GM18519 (cell line): ENCODE measurements at regions not wholly inside any gene's neighbourhood (a gene's known extent, or its start where the extent isn't known, plus 50 kb on each side); places are given as distances from the start of the nearest gene placed in this dataset.

Experiments
- ATAC-seq: cut with Tn5 transposase; IDR thresholded peaks from one replicate; pipeline ENCODE4 v1.9.1; 2021; ENCODE audit warnings: mild to moderate bottlenecking, moderate library complexity; ENCODE audit not compliant: unreplicated experiment, low FRiP score

DNA sequence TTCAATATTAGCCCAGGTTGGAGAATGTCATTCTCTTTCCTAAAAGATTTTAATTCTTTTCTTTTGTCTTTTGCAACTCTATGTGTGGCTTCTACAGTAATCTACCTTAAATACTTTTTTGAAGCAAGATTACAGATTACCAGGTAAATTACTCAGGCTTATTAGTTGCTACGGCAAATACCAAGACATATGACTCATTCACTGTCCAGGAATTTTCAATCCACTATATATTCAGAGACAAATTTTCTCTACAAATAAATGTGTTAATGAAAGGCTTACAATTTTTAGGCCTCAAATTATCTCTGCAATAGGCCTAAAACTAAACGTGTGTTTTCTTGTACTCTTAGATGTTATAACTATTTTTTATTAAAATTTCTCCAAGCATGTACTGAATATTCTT, 631.3 kb downstream of the DIAPH3 start:
- ATAC-seq: no peak

DNA sequence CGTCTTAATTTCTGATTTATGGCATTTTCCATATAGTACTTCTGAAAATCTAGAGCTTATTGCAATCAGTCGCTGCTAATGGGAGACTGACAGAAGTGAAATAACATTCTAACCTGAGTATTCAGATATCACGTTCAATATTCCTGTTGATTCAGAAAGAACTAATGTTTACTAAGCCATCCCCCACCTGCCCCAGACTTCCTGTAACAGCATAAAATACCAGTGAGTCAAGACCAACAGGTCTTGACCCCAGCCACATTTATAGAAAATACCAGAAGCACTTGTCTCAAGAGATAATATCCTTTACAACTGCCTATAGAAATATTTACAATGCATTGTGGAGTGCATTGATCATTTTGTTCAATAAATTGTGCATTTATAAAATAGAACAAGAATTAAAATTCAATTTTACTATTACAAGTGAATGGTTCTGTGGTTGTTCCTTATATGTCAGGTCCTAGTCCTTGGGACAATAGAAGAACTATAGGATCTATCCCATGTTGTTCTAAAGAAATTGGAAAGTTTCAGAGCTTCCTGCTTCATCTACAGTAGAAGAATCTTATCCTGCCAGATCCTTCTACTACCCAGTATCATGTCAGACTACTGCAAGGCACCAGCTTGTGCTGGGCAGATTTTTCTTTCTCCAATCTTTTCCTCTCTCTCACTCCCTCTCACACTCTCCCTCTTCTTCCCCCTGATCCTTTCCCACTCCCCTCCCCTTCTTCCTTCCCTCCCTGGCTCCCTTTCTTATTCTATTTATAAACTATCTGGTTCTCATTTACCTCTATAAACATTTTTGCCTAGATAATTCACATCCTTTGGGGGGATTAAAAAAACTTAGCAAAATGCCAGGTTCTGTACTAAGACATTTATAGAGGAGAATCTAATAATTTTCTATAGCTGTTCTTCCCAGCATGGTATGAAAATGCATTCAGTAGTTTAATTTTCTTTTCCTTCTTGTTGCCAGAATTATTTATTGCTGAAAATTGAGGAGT, 629.9 kb downstream of the DIAPH3 start:
- ATAC-seq: no peak

DNA sequence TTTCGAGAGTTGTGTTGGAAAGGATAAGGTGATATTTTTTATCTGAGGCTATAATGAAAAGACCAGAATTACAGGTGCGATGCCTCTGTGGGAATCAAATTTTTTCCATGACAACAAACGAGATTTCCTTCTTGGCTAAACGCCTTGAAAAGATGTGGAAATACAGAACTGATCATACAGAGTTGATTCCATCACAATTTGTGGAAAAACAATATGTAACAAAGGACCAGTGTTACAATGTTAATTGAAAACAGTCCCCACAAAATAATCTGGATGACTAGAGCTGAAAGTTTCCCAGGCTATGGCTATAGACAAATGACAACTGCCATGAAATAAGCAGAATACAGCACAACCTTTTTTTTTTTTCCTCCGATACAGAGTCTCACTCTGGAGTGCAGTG, 628.9 kb downstream of the DIAPH3 start:
- ATAC-seq: no peak

DNA sequence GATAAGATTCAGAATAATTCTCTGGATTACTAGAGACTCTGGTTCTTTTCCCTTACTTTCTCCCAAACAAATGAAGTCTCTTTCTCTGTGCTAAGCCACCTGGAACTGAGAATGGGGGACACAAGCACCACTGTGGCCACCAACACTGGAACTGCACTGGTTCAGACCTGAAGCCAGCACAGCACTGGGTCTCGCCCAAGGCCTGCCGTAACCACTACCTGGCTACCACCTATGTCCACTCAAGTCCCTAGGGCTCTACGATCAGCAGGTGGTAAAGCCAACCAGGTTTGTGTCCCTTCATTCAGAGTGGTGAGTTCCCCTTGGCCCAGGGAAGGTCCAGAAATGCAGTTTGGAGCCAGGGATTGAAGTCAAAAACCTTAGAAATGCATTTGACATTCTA, 626.2 kb downstream of the DIAPH3 start:
- ATAC-seq: no peak

DNA sequence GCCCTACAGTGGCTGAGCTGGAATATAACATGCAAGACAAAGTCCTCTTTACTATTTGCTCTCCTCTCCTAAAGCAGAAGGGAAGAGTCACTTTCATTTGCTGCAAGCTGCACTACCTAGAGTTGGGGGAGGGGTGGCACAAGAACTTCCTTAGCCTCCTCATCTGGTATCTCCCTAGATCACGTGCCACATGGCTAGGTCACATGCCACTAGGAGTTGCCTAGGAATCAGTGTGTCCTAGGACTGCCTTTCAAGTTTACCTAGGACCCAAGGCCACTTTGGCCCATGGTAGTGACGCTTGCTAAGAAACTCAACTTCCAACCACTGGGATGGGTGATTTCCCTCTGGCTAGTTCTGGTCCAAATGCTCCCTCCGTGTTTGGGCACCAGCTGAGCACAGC, 625.2 kb downstream of the DIAPH3 start:
- ATAC-seq: no peak

DNA sequence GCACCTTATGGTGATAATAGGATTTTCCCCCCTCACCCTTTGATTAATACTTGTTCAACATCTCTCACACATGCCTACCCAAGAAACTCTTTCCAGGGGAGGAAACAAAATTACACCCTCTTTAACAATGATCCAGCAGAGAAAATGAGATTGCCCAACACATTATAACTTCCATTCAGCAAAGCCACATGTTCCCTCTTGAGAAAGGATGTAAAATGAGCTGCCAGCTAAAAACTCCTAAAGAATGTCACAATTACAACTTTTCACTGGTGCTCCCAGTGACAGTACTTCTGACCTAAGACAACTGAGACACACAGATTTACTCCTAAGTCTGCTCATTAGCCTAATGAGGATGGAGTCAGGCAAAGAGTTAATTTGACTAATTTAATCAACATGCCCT, 621.4 kb downstream of the DIAPH3 start:
- no peak for ATAC-seq

DNA sequence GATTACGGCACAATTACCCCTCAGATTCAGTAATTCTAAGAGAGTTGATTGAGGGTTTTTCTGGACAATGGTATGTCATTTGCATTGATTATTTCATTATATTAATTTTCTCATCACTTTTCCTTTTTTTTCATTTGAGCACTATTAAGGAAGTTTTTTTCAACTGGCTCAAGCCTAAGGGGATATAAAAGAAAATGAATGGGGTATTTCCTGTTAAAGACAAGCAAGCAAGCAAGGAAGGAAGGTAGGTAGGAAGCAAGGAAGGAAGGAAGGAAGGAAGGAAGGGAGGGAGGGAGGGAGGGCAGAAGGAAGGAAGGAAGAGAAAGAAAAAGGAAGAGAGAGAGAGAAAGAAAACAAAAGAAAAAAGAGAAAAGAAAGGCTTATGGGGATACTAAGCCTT, 620.3 kb downstream of the DIAPH3 start:
- ATAC-seq: no peak

DNA sequence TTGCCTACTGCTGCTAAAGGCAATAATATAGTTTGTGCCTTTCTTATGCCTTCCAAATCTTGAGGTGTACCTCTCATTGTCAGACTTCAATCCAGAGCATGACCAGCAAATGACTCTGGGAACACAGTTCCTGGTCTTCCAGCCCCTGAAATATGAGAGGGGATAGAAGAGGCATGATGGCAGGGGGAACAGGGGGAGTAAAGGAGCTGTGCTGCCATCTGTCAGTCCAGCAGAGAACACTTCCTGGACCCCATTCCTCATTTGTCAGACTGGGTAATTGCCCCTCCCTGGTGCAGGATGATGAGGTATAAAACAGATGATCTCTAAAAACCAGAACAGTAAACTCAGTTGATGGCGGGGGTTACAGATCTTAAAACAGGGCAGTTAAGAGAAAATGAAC, 618.7 kb downstream of the DIAPH3 start:
- ATAC-seq: no peak

DNA sequence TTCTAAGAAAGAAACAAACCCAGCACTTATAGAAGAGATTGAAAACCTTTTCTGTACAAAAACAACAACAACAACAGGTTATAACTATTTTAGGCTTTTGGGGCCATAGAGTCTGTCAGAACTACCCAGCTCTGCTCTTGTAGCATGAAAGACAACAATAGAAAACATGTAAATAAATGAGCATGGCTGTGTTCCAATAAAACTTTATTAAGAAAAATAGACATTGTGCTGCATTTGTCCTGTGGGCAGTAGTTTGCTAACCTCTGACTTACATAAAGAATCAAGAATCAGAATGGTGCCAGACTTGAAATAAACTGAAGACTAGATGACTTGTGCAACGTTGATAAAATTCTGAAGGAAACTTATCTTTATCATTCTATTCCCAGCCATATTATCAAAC, 617.5 kb downstream of the DIAPH3 start:
- ATAC-seq: no peak

DNA sequence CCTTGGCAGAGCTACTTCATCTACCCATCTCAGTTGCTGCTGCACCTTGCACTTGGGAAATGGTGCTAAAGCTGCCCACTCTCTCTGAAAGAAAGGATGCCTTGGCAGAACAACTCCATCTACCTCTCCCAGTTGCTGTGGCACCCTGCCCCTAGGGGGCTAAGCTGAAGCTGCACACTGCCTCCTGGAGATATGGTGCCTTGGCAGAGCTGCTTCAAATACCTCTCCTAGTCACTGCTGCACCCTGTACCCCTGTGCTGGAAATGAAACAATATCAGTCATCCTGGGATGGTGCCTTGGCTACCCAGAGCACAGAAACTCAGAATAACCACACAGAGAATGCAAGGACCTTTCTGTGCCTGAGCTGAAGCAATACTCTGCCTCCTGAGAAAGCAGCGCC, 615.8 kb downstream of the DIAPH3 start:
- ATAC-seq: no peak

DNA sequence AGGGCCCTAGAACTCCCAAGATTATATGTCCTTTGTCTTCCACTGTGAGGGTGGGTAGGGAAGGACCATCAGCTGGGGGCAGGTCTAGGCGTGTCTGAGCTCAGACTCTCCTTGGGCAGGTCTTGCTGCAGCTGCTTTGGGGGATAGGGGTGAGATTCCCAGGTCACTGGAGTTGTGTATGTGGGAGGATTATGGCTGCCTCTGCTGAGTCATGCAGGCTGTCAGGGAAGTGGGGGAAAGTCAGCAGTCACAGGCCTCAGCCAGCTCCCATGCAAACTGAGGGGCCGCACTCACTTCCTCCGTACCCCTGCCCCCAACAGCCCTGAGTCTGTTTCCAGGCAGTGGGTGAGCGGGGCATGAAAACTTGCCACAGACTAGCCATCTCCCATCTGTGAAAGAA, 600.8 kb downstream of the DIAPH3 start:
- ATAC-seq: no peak

DNA sequence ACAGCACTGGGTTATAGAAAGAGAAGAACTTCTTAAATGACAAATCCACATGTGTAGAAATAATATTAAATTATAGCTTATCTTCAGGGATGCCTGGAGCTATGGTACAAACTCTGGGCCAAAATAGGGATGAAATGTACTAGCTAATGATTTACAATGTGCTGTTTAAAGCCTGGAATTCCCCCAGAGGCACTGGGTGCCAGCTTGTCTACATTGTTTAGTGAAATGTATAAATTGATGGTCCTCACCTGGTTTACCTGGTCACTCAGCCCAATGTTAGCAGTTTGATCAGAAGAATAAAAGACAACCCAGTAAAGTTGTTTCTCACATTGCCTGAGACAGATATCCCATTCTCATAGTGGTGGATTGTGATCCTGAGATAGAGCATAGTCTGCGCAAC, 597.2 kb downstream of the DIAPH3 start:
- ATAC-seq: no peak

DNA sequence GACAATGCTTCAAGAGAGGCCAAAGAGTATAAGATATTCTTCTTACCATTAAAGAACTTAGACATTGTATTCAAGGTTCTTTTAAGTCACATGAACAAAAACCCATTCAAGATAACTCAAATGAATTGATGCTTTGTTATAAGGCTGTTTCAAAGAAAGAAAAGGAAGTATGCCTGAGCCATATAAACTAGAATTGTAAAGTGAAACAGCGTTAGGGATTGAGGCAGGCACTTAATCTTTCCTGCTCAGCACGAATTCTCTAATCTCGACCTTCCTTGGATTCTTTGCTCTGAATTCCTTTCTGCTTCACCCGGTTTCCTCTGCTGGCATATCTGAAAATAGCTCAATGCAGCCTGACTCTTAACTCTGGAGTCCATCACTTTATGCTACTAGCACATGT, 595.4 kb downstream of the DIAPH3 start:
- no peak for ATAC-seq

DNA sequence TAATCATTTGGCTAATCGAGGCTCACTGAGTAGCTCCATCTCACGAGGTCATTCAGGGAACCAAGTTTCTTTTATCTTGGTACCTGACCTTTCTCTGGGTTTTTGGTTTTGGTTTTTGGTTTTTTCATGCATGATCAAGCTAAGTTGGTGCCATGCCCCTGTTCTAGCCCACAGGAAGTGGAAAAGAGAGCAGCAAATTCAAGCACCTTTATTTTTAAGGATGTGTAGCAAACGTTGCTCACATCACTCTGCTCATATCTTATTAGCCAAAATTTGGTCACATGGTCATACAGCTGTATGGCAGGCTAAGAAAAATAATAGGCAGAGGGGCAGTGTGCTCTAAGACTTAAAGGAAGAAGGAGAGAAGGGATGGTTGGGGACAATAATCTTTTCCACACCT, 593.5 kb downstream of the DIAPH3 start:
- no peak for ATAC-seq

DNA sequence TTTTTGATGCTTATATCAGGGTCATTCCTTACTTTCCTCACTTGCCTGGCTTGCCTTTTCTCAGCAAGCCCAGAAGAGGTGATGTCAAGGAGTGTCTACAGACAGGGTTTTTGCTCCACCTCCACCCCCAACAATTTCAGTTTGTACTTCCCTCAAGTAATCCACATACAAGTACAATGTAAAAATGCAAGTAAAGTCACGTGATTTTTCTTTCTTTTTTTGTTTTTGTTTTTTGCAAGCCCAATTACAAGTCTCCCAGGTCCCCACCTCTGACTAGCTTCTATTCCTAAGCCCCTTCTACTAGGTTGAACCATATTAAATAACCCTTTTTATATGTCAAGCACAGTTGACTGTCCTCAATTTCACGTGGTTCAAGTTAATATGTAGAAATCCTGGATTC, 579.6 kb downstream of the DIAPH3 start:
- ATAC-seq: no peak

DNA sequence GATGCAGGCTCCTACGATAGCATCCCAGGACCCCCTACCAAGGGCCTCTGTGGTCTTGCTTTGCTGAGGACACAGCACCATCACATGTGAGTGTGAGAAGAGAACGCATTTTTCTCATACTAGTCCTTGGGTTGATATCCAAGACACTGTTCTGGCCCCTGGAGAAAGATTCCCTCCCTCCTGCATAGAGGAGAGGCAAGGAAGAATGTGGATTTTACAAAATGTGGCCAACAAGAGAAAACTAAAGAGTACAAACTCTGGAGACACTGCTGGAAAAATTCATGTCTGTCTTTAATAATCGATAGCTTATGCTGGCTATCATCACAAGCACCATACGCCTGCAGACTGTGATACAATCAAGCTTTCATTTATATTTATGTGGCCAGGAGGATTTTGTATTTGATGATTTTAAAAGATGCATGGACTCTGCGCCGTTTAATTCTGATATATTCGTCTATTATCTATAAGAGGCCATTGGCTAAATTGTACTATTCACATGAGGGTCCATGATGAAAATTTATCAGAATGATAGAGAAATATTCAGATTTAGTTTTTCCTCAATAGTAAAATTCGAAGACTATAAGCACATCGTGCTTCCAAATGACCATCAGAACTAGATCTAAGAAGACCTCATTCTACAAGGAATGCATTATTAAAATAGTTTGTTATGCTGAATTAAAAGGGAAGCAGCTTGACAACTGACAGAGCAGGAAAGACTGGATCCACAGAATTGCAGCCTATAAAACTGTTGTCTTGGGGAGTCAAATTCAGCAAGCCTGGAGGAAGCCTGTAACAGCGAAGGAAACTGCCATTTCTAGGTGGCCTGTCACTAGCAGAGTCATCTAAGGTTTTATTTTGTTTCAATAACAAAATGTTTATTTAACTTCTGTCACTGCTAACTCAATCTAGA, 578.7 kb downstream of the DIAPH3 start:
- ATAC-seq: no peak

DNA sequence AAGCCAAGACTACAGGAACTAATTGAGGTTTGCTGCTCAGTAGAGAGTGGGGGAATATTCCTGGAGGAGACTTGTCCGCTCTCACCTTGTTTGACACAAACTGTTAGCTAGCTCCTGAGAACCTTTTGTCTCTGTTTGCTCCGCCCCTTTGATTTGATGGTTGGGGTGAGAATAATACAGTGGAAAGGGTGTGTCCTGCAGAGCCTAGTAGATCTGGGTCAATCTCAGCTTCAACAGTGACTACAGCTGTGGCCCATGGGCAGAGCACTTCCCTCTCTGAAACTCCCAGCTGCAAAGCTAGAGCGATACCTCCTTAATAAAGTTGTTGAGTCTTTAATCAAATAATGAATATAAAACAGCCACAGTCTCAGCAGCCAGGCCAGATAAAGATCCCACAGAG, 576.7 kb downstream of the DIAPH3 start:
- ATAC-seq: no peak

DNA sequence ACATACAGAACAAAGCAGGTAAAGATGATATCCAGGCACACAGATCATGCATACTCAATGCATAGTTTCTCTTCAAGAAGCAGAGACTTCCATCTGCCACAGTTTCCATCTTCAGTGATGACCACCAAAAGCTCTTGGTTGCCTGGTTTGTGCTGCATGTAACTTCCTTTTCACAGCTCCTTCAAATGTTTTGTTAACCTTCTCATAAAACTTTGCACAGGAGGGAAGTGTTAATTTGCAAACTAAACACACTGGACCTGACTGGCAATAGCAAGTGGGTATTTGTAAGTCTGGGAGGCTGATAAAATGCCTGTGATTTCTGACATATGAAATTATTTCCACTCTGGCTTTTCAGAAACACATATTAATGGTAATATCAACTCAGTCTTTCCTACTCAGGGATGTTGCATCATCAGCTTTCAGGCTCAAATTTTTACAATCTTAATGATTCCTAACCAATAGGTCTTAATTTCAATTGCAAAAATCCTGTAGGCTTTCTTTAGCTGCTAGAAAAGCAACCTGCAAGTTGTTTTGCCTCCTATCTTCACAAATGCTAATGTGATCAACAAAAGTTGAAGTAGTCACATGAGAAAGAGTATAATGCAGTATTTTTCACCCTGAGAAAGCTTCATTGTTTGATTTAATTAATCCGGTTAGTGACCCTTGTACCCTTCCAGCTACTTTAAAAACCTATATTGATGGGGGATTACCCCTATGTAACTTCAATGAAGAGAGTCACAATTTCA, 575.6 kb downstream of the DIAPH3 start:
- ATAC-seq: no peak

DNA sequence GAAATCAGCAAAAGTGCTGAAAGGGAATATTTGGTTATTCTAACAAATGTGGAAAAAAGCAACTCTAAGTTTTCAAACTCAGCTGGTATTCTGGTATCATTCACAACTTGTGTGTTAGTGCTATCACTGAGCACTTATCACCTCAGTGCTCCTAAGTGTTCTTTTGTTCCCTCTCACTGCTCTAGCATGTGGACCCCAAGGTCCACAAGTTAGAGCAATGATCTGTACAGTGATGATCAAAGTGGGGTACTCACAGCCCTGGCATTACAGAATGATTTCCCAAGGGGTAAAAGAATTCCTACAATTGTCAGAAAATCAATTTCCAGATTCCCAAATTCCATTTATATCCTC, 575.0 kb downstream of the DIAPH3 start:
- ATAC-seq: no peak

DNA sequence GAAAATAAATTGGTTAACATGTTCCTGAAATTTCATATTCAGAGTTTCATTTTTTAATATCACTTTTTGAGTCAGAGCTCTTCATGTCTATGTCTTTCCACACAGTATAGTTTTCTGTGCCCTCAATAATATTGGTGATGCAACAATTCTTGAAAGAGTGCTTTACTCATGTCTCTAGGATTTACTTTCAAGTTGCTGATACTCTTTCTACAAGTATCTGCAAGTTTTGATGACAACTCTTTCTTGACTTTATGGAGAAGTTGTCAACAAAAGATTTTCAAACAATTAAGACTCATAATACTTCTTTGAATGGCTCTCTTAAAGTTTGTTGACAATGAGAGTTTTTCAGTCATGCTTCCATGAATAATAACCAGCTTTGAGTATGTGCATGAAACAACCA, 561.7 kb downstream of the DIAPH3 start:
- no peak for ATAC-seq

DNA sequence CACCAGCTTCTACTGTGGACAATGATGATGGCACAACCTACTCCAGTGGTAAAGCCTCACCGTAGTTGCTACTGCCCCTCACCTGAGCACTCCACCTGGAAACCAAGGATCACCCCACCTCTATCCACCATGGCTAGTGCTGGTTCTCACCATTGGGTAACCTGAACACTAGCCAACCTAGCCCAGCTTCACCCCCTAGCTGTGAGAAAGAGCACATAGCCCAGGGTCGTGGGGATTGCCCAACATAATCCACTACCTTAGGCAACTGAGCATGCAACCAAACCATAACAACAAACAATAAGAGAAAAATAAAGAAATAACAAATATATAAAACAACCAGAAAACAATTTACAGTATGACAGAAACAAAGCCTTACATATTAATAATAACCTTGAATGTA, 560.1 kb downstream of the DIAPH3 start:
- ATAC-seq: no peak
